ENCODE measurements at regions not wholly inside any gene's neighbourhood (a gene's known extent, or its start where the extent isn't known, plus 50 kb on each side); places are given as distances from the start of the nearest gene placed in this dataset.

DNA sequence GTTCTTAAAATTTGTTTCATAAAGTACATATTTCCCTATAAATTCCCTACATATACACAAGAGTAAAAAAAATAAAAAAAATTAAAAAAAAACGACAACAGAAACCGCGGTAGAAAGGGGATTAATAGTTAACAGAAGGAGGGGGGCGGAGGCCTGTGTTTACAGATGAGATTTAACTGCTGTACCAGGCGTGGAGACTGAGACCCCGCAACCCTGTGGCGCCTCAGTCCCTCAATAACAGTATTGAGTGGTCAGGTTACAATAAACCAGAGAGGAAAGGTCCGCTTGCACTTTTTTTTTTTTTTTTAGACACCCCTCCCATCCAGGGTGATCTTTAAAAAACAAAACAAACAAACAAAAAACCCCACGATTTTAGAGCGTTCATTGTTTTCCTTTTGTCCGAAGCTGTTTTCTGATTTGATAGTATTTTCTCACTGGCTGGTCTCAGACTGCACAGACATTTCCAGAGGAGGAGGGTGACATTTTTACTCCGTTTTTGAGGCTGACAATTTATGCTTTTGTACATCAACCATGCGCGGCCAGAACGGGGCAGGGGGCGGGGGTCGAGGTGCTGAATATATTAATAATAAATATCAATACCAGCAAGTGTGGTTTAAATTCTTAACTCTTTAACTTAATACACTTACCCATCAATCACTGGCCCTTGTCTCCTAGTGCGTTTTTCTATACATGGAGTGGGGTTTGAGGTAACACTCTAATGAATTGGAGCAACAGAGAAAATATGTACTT is 1223.9 kb downstream of the BRINP3 start:
- TF ChIP-seq, protein P1, sequence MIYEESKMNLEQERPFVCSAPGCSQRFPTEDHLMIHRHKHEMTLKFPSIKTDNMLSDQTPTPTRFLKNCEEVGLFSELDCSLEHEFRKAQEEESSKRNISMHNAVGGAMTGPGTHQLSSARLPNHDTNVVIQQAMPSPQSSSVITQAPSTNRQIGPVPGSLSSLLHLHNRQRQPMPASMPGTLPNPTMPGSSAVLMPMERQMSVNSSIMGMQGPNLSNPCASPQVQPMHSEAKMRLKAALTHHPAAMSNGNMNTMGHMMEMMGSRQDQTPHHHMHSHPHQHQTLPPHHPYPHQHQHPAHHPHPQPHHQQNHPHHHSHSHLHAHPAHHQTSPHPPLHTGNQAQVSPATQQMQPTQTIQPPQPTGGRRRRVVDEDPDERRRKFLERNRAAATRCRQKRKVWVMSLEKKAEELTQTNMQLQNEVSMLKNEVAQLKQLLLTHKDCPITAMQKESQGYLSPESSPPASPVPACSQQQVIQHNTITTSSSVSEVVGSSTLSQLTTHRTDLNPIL (CRISPR knock-in tag; IDR thresholded peaks at IDR 0.05; ENCODE audit: low read depth), result no peak
- TF ChIP-seq ESRRG (CRISPR knock-in tag; IDR thresholded peaks at IDR 0.05) (no peak), BACH2 (CRISPR knock-in tag; IDR thresholded peaks at IDR 0.05; ENCODE audit: borderline replicate concordance) (no peak)

Measured in SK-N-SH treated with all-trans-retinoic acid at 6 μM for 48 hours (cell line).